ENCODE measurements at regions not wholly inside any gene's neighbourhood (a gene's known extent, or its start where the extent isn't known, plus 50 kb on each side); places are given as distances from the start of the nearest gene placed in this dataset.

DNA sequence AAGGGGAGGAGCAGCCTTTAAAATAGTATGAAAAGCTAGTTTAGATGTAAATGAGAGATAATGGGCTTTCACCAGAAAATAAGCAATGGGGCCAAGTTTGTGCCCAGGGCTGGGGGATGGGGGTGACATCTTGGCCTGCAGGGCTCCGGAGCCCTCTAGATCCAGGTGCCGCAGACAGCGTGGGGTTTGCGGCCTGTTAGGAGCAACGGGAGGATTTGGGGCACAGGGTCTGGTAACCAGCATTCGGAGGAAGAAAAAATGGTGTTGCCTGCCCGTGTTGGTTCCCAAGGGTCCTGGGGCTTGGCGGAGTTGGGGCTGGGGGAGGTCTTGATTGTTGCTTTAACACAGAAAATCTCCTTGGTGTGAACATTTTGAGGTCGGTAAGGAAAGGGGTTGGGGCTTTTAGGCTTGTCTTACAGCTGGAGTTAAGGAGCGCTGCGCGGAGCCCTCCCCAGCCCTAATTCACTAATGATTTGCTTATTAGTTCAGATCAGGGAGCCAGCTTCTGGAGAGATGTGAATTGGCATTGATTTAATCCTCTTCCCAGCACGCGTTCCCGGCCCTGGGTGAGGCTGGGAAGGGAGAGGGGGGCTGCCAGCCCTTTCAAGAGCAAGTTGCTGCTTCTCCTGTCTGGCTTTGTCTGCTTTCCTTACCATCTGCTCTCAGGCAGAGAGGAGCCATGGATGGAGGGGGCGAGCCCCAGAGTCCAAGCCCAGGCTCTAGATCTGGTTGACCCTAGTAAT, 443.4 kb downstream of the BCOR start:
- no peak overlapping the region for H3K4me2 ChIP-seq (ENCODE audit: insufficient read depth, low read length)
- H3K27ac ChIP-seq (ENCODE audit: extremely low read depth, low read depth, low read length) = no peak overlapping the region
- no peaks in the 10 kb centered on the region for H3K9me1 ChIP-seq (ENCODE audit: control insufficient read depth, insufficient read depth, low read length)
- H3K4me3 ChIP-seq = no peak overlapping the region
- TF ChIP-seq, protein P1, sequence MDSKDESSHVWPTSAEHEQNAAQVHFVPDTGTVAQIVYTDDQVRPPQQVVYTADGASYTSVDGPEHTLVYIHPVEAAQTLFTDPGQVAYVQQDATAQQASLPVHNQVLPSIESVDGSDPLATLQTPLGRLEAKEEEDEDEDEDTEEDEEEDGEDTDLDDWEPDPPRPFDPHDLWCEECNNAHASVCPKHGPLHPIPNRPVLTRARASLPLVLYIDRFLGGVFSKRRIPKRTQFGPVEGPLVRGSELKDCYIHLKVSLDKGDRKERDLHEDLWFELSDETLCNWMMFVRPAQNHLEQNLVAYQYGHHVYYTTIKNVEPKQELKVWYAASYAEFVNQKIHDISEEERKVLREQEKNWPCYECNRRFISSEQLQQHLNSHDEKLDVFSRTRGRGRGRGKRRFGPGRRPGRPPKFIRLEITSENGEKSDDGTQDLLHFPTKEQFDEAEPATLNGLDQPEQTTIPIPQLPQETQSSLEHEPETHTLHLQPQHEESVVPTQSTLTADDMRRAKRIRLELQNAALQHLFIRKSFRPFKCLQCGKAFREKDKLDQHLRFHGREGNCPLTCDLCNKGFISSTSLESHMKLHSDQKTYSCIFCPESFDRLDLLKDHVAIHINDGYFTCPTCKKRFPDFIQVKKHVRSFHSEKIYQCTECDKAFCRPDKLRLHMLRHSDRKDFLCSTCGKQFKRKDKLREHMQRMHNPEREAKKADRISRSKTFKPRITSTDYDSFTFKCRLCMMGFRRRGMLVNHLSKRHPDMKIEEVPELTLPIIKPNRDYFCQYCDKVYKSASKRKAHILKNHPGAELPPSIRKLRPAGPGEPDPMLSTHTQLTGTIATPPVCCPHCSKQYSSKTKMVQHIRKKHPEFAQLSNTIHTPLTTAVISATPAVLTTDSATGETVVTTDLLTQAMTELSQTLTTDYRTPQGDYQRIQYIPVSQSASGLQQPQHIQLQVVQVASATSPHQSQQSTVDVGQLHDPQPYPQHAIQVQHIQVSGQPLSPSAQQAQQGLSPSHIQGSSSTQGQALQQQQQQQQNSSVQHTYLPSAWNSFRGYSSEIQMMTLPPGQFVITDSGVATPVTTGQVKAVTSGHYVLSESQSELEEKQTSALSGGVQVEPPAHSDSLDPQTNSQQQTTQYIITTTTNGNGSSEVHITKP (IDR thresholded peaks at IDR 0.05; ENCODE audit: partially characterized antibody) = no peak
- no peak for TF ChIP-seq EWSR1 (IDR thresholded peaks at IDR 0.05; ENCODE audit: borderline replicate concordance, low read depth, partially characterized antibody)
- TF ChIP-seq CEBPG (CRISPR knock-in tag; IDR thresholded peaks at IDR 0.05) = no peak
- no peak for TF ChIP-seq CEBPG (tag; conservative IDR thresholded peaks at IDR 0.05 in 1 of 2, IDR thresholded peaks at IDR 0.05 in 1 of 2)
- TF ChIP-seq PTTG1 (tag; IDR thresholded peaks at IDR 0.05; ENCODE audit: low read depth) = no peak
- TF ChIP-seq CEBPB (tag; IDR thresholded peaks at IDR 0.05) = no peak
- TF ChIP-seq ARID2 (IDR thresholded peaks at IDR 0.05) = no peak
- no peak for TF ChIP-seq CBFA2T2 (conservative IDR thresholded peaks at IDR 0.05)
- no peak for TF ChIP-seq FOXK2 (conservative IDR thresholded peaks at IDR 0.05 in 1 of 2, IDR thresholded peaks at IDR 0.05 in 1 of 2; ENCODE audit: low read depth in 2 of 2)
- TF ChIP-seq, protein P2, sequence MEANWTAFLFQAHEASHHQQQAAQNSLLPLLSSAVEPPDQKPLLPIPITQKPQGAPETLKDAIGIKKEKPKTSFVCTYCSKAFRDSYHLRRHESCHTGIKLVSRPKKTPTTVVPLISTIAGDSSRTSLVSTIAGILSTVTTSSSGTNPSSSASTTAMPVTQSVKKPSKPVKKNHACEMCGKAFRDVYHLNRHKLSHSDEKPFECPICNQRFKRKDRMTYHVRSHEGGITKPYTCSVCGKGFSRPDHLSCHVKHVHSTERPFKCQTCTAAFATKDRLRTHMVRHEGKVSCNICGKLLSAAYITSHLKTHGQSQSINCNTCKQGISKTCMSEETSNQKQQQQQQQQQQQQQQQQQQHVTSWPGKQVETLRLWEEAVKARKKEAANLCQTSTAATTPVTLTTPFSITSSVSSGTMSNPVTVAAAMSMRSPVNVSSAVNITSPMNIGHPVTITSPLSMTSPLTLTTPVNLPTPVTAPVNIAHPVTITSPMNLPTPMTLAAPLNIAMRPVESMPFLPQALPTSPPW (CRISPR knock-in tag; IDR thresholded peaks at IDR 0.05) = no peak
- TF ChIP-seq ZNF764 (CRISPR knock-in tag; IDR thresholded peaks at IDR 0.05; ENCODE audit: low read depth) = no peak
- TF ChIP-seq RBM22 (IDR thresholded peaks at IDR 0.05; ENCODE audit: low read depth, low read length, poor library complexity, severe bottlenecking) = no peak
- no peak for TF ChIP-seq BMI1 (IDR thresholded peaks at IDR 0.05; ENCODE audit: low read length)
- 27% methylated on average over 14 of the region's 16 CpGs for WGBS (ENCODE audit: insufficient coverage, low coverage, missing lambda C conversion rate)
- no peaks in the 10 kb centered on the region for H3K79me2 ChIP-seq (ENCODE audit: control insufficient read depth, insufficient read depth, low read length)
- in situ Hi-C loops (cut with MboI) (no loop called here), intact Hi-C loops (cut with micrococcal nuclease) (loop anchor here (5.0 to 10.0 kb wide), 2 partner anchors 80 to 158 kb away; no protein-coding TSS in a partner anchor)
- no peak overlapping the region for H3K9ac ChIP-seq (ENCODE audit: insufficient read depth in 1 of 2, low read depth in 2 of 2, low read length in 2 of 2)
- ATAC-seq = no peak
- no peaks in the 10 kb centered on the region; a peak in 1 of 5 replicates for H3K4me1 ChIP-seq (replicated peaks in 1 of 2; ENCODE audit: control insufficient read depth in 2 of 2, insufficient read depth in 2 of 2, low read length in 2 of 2)
- no peaks in the 10 kb centered on the region for H3K36me3 ChIP-seq (ENCODE audit: control insufficient read depth, insufficient read depth, low read length)
- no peak overlapping the region for H2AFZ ChIP-seq (ENCODE audit: low read depth, low read length)
- H4K20me1 ChIP-seq (replicated peaks; ENCODE audit: control insufficient read depth, insufficient read depth, low read length) = no peaks in the 10 kb centered on the region
- no TSS peak for BruUV-seq (replicated peaks)
- ChIA-PET POLR2A (interaction anchor here (0.6 kb wide), 2 partner anchors 16 to 729 kb away, joined by 3 to 5 read pairs; no protein-coding TSS in a partner anchor), CTCF (ENCODE audit: low intra/inter-chr PET ratio) (no interaction called here)
- H3K9me3 ChIP-seq (replicated peaks; ENCODE audit: control insufficient read depth, insufficient read depth, low read depth, low read length) = no peaks in the 10 kb centered on the region
- DNase-seq (ENCODE audit: extremely low read depth in 1 of 4, low spot score in 3 of 4) = no peak
- peaks cover 0 to 4% of the 10 kb centered on the region in 2 experiments; a peak in 1 of 5 replicates for H3K27me3 ChIP-seq (ENCODE audit: control insufficient read depth in 2 of 2, insufficient read depth in 2 of 2, low read length in 2 of 2)
- FAIRE-seq = no peak
